ENCODE measurements at regions not wholly inside any gene's neighbourhood (a gene's known extent, or its start where the extent isn't known, plus 50 kb on each side); places are given as distances from the start of the nearest gene placed in this dataset.

- Histone ChIP-seq H3K27me3 (ENCODE audit: control insufficient read depth in 2 of 2, insufficient read depth in 2 of 2, low read length in 2 of 2) (no peaks in the 10 kb centered on the region), H3K27ac (ENCODE audit: extremely low read depth, low read depth, low read length) (no peak overlapping the region), H4K20me1 (replicated peaks; ENCODE audit: control insufficient read depth, insufficient read depth, low read length) (no peaks in the 10 kb centered on the region), H3K36me3 (ENCODE audit: control insufficient read depth, insufficient read depth, low read length) (no peaks in the 10 kb centered on the region), H3K4me1 (replicated peaks in 1 of 2; ENCODE audit: control insufficient read depth in 2 of 2, insufficient read depth in 2 of 2, low read length in 2 of 2) (no peaks in the 10 kb centered on the region), H3K9me1 (ENCODE audit: control insufficient read depth, insufficient read depth, low read length) (no peaks in the 10 kb centered on the region), H3K9ac (ENCODE audit: insufficient read depth in 1 of 2, low read depth in 2 of 2, low read length in 2 of 2) (no peak overlapping the region), H3K9me3 (replicated peaks; ENCODE audit: control insufficient read depth, insufficient read depth, low read depth, low read length) (no peaks in the 10 kb centered on the region), H2AFZ (ENCODE audit: low read depth, low read length) (no peak overlapping the region), H3K4me2 (ENCODE audit: insufficient read depth, low read length) (no peak overlapping the region), H3K79me2 (ENCODE audit: control insufficient read depth, insufficient read depth, low read length) (no peaks in the 10 kb centered on the region), H3K4me3 (no peak overlapping the region)
- intact Hi-C loops (cut with micrococcal nuclease) (no loop called here), in situ Hi-C loops (cut with MboI) (no loop called here)
- DNase-seq (ENCODE audit: extremely low read depth in 1 of 4, low spot score in 3 of 4) (no peak), ATAC-seq (no peak), FAIRE-seq (no peak)
- no TSS peak for BruUV-seq (replicated peaks)
- ChIA-PET POLR2A (no interaction called here), CTCF (ENCODE audit: low intra/inter-chr PET ratio) (no interaction called here)
- TF ChIP-seq ZNF41 (CRISPR knock-in tag; conservative IDR thresholded peaks at IDR 0.05) (no peak), SRF (CRISPR knock-in tag; IDR thresholded peaks at IDR 0.05) (no peak), ZNF589 (CRISPR knock-in tag; IDR thresholded peaks at IDR 0.05; ENCODE audit: low read depth) (no peak), HCFC1 (IDR thresholded peaks at IDR 0.05; ENCODE audit: low read depth, low read length) (no peak), BACH1 (tag; IDR thresholded peaks at IDR 0.05) (no peak), HMGXB4 (CRISPR knock-in tag; IDR thresholded peaks at IDR 0.05) (no peak), ZBED1 (IDR thresholded peaks at IDR 0.05) (no peak), TFE3 (CRISPR knock-in tag; IDR thresholded peaks at IDR 0.05) (no peak), PTTG1 (tag; IDR thresholded peaks at IDR 0.05; ENCODE audit: low read depth) (no peak), ZMIZ1 (IDR thresholded peaks at IDR 0.05; ENCODE audit: low read depth in 2 of 2, low read length in 2 of 2) (no peak), STAT5B (CRISPR knock-in tag; IDR thresholded peaks at IDR 0.05) (no peak), U2AF1 (optimal IDR thresholded peaks at IDR 0.05; ENCODE audit: low read depth, low read length) (no peak), STAT5A (IDR thresholded peaks at IDR 0.05; ENCODE audit: borderline replicate concordance, low read length) (no peak), RBM17 (IDR thresholded peaks at IDR 0.05; ENCODE audit: borderline replicate concordance, low read depth, low read length) (no peak), VEZF1 (CRISPR knock-in tag; IDR thresholded peaks at IDR 0.05) (no peak), SP2 (IDR thresholded peaks at IDR 0.05; ENCODE audit: extremely low read depth, low read depth, low read length, poor library complexity, severe bottlenecking) (no peak)
- WGBS (ENCODE audit: insufficient coverage, low coverage, missing lambda C conversion rate) = 3% methylated on average over 4 of the region's 4 CpGs
These were observed 660.0 kb upstream of the POU3F4 start for GRCh38 chrX:82848111-82848510.

Measured in K562 (cell line).